Stimulated activated memory B cell treated with anti-CD40 and anti-IgM and Interleukin-4, amounts not matched to agents 10 μg/mL and 1 μg/mL and 100 μg/mL, for 72 hours (primary cell): ENCODE measurements at regions not wholly inside any gene's neighbourhood (a gene's known extent, or its start where the extent isn't known, plus 50 kb on each side); places are given as distances from the start of the nearest gene placed in this dataset.

ENCODE experiments used
- ATAC-seq: fragments of 150-1000 bp; cut with Tn5 transposase; 2 replicates; pipeline ENCODE4 v1.10.0; 2021
- H3K27ac Mint-ChIP-seq: one replicate; pipeline ENCODE4 v1.8.0; 2022; ENCODE audit warnings: mild to moderate bottlenecking, mixed read lengths
- H3K27me3 Mint-ChIP-seq: one replicate; pipeline ENCODE4 v1.8.0; 2022; ENCODE audit warnings: mixed read lengths
- H3K36me3 Mint-ChIP-seq: one replicate; pipeline ENCODE4 v1.8.0; 2022; ENCODE audit warnings: mixed read lengths
- H3K4me1 Mint-ChIP-seq: one replicate; pipeline ENCODE4 v1.8.0; 2022; ENCODE audit warnings: mixed read lengths
- H3K4me3 Mint-ChIP-seq: one replicate; pipeline ENCODE4 v1.8.0; 2022; ENCODE audit warnings: mild to moderate bottlenecking, moderate library complexity, mixed read lengths
- H3K9me3 Mint-ChIP-seq: one replicate; pipeline ENCODE4 v1.8.0; 2022; ENCODE audit warnings: mixed read lengths

DNA sequence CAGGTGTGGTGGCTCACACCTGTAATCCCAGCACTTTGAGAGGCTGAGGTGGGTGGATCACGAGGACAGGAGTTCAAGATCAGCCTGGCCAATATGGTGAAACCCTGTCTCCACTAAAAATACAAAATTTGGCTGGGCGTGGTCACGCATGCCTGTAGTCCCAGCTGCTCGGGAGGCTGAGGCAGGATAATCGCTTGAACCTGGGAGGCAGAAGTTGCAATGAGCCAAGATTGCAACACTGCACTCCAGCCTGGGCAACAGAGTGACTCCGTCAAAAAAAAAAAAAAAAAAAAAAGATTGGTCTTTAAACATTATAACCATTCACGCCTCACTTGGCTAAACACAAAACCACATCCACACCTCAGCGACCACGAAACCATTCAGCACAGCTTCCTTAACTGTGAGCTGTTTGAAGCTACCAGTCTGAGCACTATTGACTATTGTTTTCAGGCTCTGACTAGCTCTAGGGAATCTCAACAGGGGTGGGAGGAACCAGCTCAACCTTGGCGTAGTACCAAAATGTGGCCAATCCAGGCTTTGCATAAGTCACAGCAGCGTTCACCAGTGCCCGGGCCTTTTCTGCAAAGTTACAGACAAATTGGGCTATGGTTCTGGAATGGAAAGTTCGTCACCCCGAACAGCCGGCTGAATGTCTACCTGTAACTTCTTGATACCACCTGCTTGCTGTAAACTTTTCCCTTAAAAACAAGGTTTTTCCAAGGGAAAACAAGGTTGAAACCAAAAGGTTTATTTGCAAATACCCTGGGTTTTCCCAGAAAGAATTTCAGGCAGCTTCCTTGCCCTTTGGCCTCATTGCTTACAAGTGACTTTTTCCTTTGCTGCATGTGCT is 73.6 kb upstream of the DHX15 start:
- Mint-ChIP-seq H3K27ac (no peak overlapping the region), H3K9me3 (peaks cover 2% of the 10 kb centered on the region), H3K36me3 (no peaks in the 10 kb centered on the region), H3K4me1 (peaks cover 13% of the 10 kb centered on the region), H3K27me3 (peaks cover 41% of the 10 kb centered on the region), H3K4me3 (no peak overlapping the region)
- peak; percentile 73 for ATAC-seq

DNA sequence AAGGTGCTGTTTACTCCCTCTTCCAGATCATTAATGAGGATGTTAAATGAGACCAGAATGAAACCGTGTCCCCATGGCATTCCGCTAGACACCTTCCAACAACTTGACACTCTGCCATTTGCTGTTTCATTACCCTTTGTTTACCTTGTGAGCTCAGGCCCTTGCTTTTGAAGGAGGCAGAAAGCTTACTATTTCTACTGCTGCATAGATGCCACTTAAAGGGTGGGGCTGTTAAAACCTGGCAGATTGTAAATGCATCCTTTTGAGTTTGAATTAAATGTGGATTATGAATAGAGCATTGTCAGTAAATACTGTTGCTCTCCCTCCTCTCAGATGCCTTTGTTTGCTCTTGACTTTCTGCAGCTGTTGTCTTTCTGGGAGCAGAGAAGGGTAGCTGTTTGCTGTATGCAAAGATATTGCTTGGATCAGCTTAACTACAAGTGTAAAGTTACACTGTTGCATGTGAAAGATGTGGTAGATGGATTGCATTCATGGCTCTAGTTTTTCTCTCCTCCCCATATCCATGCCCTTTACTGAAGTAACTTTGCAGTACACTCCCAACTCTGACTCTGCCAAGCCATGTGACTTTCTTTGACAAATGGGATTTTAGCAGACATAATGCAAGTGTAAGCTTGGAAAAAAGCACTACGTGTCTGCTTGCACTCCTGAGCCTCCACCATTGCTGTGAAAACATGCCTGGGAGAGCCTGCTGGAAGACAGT is 75.0 kb upstream of the DHX15 start:
- no peak for ATAC-seq
- Mint-ChIP-seq H3K4me1 (peaks cover 13% of the 10 kb centered on the region), H3K4me3 (no peak overlapping the region), H3K27me3 (peaks cover 32% of the 10 kb centered on the region), H3K36me3 (no peaks in the 10 kb centered on the region), H3K9me3 (peaks cover 2% of the 10 kb centered on the region), H3K27ac (no peak overlapping the region)

DNA sequence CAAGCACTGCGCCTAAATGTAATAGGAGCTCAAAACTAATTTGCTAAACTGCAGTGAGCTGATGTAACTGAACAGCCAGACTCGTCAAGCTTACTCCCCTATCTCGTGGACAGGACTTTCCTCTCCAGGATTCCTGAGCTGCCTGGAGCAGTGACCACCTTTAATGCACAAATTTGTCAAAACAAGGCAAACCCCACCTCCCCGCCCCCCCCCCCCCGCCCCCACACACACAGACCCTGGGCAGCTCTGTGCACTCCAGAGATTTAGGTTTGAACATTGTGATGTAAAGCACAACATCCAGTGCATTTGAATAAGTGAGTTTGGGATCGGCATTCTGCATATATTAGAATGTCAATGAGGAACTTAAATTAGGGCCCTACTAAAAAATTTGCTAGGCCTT is 77.7 kb upstream of the DHX15 start:
- H3K36me3 Mint-ChIP-seq = no peaks in the 10 kb centered on the region
- H3K27ac Mint-ChIP-seq = no peak overlapping the region
- peaks cover 13% of the 10 kb centered on the region for H3K4me1 Mint-ChIP-seq
- H3K9me3 Mint-ChIP-seq = peaks cover 2% of the 10 kb centered on the region
- H3K27me3 Mint-ChIP-seq = peaks cover 27% of the 10 kb centered on the region
- H3K4me3 Mint-ChIP-seq = no peak overlapping the region
- no peak for ATAC-seq

DNA sequence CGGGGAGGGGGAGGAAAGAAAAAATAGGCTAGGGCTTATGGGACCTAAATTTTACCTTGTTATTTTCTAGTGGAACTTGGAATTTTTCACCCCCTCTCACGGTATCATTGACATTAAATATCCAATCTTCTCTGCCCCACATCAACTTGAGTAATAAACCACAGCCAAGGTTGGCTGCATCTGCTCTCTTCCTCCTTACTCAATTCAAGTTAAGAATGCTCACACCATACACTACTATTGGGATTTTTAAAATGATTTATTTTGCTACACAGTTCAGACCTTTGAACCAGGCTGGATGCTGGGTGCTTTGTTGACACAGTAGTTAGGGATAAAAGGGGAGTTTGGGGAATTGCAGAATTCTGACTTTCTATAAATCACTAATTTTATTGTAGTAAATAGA is 78.2 kb upstream of the DHX15 start:
- no peak for ATAC-seq
- H3K4me3 Mint-ChIP-seq = no peak overlapping the region
- peaks cover 2% of the 10 kb centered on the region for H3K9me3 Mint-ChIP-seq
- no peak overlapping the region for H3K27ac Mint-ChIP-seq
- H3K36me3 Mint-ChIP-seq = no peaks in the 10 kb centered on the region
- peaks cover 13% of the 10 kb centered on the region for H3K4me1 Mint-ChIP-seq
- peaks cover 26% of the 10 kb centered on the region for H3K27me3 Mint-ChIP-seq

- ATAC-seq = no peak
These were observed 80.6 kb upstream of the DHX15 start for GRCh38 chr4:24664956-24665355.

GRCh38 chr4:24666316-24666715 is 82.0 kb upstream of the DHX15 start:
- Mint-ChIP-seq H3K27ac (no peak overlapping the region), H3K27me3 (peaks cover 24% of the 10 kb centered on the region), H3K36me3 (no peaks in the 10 kb centered on the region), H3K4me1 (no peaks in the 10 kb centered on the region), H3K4me3 (no peak overlapping the region), H3K9me3 (no peaks in the 10 kb centered on the region)
- no peak for ATAC-seq

More at GRCh38 chr4:24664956-24665355, 80.6 kb upstream of the DHX15 start:
- Mint-ChIP-seq H3K27me3 (peaks cover 21% of the 10 kb centered on the region), H3K9me3 (no peaks in the 10 kb centered on the region), H3K27ac (no peak overlapping the region), H3K4me3 (no peak overlapping the region), H3K36me3 (no peaks in the 10 kb centered on the region), H3K4me1 (no peaks in the 10 kb centered on the region)

DNA sequence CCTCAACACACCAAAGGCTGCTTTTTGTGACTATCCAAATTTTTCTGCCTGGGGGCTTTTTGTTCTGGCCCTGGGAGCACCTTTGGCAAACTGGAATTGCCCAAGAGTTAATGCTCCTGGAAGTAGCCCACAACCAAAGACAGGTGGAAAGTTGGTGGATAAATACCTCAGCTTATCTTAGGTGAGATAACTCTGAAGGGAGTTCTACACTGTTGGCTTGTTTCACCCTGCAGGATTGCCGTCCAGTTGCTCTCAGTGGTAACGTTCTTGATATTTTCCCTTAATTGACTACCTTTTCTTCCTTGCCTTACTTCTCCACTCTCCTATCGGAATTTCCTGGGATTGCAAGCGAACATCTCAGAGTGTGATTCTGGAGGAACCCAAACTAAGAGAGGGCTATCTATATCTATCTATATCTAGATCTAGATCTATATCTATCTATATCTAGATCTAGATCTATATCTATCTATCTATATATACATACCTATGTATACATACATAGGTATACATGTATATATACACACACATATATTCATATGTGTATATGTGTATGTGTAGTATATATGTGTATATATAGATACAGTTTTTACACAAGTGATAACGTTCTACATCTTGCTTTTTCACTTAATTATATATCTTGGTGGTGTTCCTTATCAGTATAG is 82.6 kb upstream of the DHX15 start:
- H3K27ac Mint-ChIP-seq = no peak overlapping the region
- no peak for ATAC-seq
- no peaks in the 10 kb centered on the region for H3K36me3 Mint-ChIP-seq
- H3K27me3 Mint-ChIP-seq = peaks cover 30% of the 10 kb centered on the region
- no peaks in the 10 kb centered on the region for H3K4me1 Mint-ChIP-seq
- peaks cover 3% of the 10 kb centered on the region for H3K9me3 Mint-ChIP-seq
- no peak overlapping the region for H3K4me3 Mint-ChIP-seq

GRCh38 chr4:24668956-24669355 is 84.6 kb upstream of the DHX15 start:
- no peak overlapping the region for H3K4me3 Mint-ChIP-seq
- ATAC-seq = no peak

DNA sequence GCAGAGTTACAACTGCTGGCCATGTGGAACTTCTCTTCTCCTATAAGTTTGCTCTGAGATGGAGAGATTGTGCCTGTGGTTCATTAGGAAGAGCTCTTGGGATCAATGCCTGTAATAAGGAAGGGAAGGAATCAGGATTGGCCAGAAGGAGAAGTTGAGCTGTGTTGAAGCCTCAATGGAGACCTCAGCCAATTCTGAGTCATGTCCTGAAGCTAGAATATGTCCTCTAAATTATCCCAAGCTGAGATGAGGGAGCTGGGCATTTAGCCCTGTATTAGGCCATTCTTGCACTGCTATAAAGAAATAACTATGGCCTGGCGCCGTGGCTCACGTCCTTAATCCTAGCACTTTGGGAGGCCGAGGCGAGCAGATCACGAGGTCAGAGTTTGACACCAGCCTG is 85.4 kb upstream of the DHX15 start:
- no peak overlapping the region for H3K4me3 Mint-ChIP-seq
- H3K27ac Mint-ChIP-seq = no peak overlapping the region

More at GRCh38 chr4:24668956-24669355, 84.6 kb upstream of the DHX15 start:
- Mint-ChIP-seq H3K36me3 (no peaks in the 10 kb centered on the region), H3K27ac (no peak overlapping the region), H3K9me3 (peaks cover 3% of the 10 kb centered on the region), H3K4me1 (no peaks in the 10 kb centered on the region), H3K27me3 (peaks cover 34% of the 10 kb centered on the region)

DNA sequence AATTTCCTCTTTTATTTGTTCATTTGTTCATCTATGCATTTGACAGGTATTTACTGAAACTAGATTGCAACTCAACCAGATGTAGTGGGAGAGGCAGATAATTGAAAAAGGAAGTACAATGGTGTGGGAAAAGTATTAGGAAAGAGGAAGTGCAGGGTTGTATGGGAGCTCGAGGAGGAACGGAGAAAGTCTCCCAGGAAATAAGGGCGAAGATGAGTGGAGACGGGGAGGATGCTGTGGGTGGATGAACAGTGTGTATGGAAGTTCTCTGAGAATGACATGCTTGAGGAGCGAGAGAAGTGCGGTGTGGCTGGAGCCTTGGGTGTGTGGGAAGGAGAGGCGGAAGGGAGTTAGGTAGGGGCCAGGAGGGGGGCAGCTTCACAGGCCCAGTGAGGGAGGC is 87.5 kb upstream of the DHX15 start:
- no peaks in the 10 kb centered on the region for H3K4me1 Mint-ChIP-seq
- no peak overlapping the region for H3K4me3 Mint-ChIP-seq
- no peak overlapping the region for H3K27ac Mint-ChIP-seq
- H3K27me3 Mint-ChIP-seq = peaks cover 22% of the 10 kb centered on the region
- peaks cover 9% of the 10 kb centered on the region for H3K9me3 Mint-ChIP-seq
- ATAC-seq = no peak
- no peaks in the 10 kb centered on the region for H3K36me3 Mint-ChIP-seq

More for the DNA sequence above, 85.4 kb upstream of the DHX15 start:
- no peak for ATAC-seq
- no peaks in the 10 kb centered on the region for H3K36me3 Mint-ChIP-seq
- peaks cover 32% of the 10 kb centered on the region for H3K27me3 Mint-ChIP-seq
- H3K4me1 Mint-ChIP-seq = no peaks in the 10 kb centered on the region
- peaks cover 3% of the 10 kb centered on the region for H3K9me3 Mint-ChIP-seq

- Mint-ChIP-seq H3K4me3 (no peak overlapping the region), H3K9me3 (peaks cover 10% of the 10 kb centered on the region), H3K27me3 (peaks cover 27% of the 10 kb centered on the region), H3K27ac (no peak overlapping the region), H3K4me1 (no peaks in the 10 kb centered on the region), H3K36me3 (no peaks in the 10 kb centered on the region)
- no peak for ATAC-seq
These were observed 88.5 kb upstream of the DHX15 start for GRCh38 chr4:24672880-24673279.

- no peak for ATAC-seq
- Mint-ChIP-seq H3K27ac (no peak overlapping the region), H3K4me3 (no peak overlapping the region), H3K9me3 (peaks cover 10% of the 10 kb centered on the region), H3K4me1 (no peaks in the 10 kb centered on the region), H3K36me3 (no peaks in the 10 kb centered on the region), H3K27me3 (peaks cover 39% of the 10 kb centered on the region)
These were observed 89.9 kb upstream of the DHX15 start for GRCh38 chr4:24674279-24674678.

- H3K9me3 Mint-ChIP-seq = peaks cover 13% of the 10 kb centered on the region
- H3K4me3 Mint-ChIP-seq = no peak overlapping the region
- H3K27ac Mint-ChIP-seq = no peak overlapping the region
- no peak for ATAC-seq
- H3K4me1 Mint-ChIP-seq = no peaks in the 10 kb centered on the region
- no peaks in the 10 kb centered on the region for H3K36me3 Mint-ChIP-seq
- peaks cover 44% of the 10 kb centered on the region for H3K27me3 Mint-ChIP-seq
These were observed 91.5 kb upstream of the DHX15 start for GRCh38 chr4:24675721-24676389.

DNA sequence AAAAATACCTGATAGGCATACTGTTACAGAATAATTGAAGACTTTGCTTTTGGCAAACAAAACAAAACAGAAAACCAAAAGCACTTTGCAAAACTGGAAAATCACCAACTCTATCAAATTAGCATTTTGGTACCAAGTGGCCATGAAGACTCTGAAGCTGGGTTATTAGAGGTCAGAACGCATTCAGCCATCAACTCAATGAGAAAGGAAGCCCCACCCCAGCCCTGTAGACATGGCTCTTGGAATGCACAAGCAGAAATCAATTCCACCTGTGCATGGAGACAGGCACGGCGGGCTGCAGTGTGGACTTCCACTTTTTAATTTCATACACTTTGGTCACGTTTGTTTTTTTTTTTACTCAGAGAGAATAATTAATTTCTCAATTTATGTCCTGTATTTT is 93.6 kb upstream of the DHX15 start:
- H3K27ac Mint-ChIP-seq = no peak overlapping the region
- ATAC-seq = no peak
- H3K27me3 Mint-ChIP-seq = peaks cover 42% of the 10 kb centered on the region
- H3K4me3 Mint-ChIP-seq = no peak overlapping the region
- H3K4me1 Mint-ChIP-seq = no peaks in the 10 kb centered on the region
- H3K36me3 Mint-ChIP-seq = no peaks in the 10 kb centered on the region
- H3K9me3 Mint-ChIP-seq = peaks cover 10% of the 10 kb centered on the region
